HFF-Myc (cell line): ENCODE measurements at regions not wholly inside any gene's neighbourhood (a gene's known extent, or its start where the extent isn't known, plus 50 kb on each side); places are given as distances from the start of the nearest gene placed in this dataset.
"Not testable (repeated sequence)": the region's sequence is repeated elsewhere in the genome, so short reads cannot be mapped to it uniquely, and the experiment has no call there.

Experiments
- DNase-seq: peaks from one replicate; pipeline ENCODE4 v3.0.0-alpha.2; 2011; ENCODE audit warnings: low read depth; ENCODE audit errors: extremely low read depth
- H3K4me3 ChIP-seq: replicated peaks from 2 replicates; pipeline ENCODE4 v1.5.1; 2011; ENCODE audit warnings: low read depth, mild to moderate bottlenecking, control low read depth, low read length
- TF ChIP-seq, protein P1 (sequence below): IDR thresholded peaks from 2 replicates; pipeline ENCODE4 v1.5.1; 2012; ENCODE audit warnings: mild to moderate bottlenecking, low read depth, low read length, control low read depth; ENCODE audit errors: missing control alignments

DNA sequence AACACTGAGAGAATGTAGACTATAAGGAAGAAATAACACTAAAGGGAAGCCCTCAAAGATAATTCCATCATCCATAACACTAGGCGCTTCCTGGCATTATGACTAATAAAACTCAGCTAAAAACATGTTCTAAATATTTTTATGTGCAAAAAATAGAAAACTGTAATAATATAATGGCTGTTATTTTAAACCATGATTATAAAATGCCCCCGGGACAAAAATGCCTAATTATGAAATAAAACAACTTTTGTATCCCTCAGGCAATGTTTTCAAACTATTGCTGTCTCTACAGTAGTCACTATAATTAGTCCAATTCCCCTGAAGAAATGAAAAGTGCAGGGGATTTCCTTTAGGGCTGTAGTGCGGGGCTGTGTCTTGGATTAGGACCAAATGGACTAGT is 242.4 kb downstream of the RNF144B start:
- no peak overlapping the region for H3K4me3 ChIP-seq
- TF ChIP-seq, protein P1, sequence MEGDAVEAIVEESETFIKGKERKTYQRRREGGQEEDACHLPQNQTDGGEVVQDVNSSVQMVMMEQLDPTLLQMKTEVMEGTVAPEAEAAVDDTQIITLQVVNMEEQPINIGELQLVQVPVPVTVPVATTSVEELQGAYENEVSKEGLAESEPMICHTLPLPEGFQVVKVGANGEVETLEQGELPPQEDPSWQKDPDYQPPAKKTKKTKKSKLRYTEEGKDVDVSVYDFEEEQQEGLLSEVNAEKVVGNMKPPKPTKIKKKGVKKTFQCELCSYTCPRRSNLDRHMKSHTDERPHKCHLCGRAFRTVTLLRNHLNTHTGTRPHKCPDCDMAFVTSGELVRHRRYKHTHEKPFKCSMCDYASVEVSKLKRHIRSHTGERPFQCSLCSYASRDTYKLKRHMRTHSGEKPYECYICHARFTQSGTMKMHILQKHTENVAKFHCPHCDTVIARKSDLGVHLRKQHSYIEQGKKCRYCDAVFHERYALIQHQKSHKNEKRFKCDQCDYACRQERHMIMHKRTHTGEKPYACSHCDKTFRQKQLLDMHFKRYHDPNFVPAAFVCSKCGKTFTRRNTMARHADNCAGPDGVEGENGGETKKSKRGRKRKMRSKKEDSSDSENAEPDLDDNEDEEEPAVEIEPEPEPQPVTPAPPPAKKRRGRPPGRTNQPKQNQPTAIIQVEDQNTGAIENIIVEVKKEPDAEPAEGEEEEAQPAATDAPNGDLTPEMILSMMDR, result no peak
- DNase-seq, result no peak

DNA sequence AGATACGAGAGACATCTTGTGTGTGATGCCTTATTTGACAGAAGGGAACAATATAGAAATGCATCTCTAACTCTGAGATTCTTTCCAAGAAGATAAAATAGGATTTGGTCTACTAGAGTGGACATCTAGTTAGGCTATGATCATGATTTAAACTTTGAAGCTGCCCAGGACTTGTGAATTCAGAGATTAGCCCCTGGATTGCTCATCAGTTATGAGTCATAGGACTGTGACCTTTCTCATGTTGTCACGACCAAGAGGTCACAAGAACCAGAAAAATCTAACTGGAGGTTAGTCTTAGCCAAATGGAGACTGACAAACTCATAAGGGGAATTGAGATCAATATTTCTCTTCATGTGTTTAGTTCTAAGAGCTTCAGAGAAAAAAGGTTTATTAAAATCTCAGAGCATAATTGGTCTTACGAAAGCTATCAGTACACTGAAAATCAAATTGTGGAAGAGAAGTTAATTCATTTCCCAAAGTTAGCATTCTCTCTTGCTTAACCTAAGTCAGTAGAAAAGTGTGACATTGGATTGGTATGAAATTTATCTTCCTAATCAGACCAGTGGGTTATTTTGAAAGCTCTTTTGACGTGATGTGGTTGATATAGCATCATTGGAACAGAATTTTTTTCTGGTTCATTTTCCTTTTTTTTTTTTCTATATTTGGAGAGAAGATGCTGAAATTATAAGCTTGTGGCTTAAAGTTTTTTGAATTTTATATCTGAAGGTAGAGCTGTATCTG is 245.7 kb downstream of the RNF144B start:
- no peak overlapping the region for H3K4me3 ChIP-seq
- DNase-seq, result peak; percentile 2
- TF ChIP-seq, protein P1, result no peak

DNA sequence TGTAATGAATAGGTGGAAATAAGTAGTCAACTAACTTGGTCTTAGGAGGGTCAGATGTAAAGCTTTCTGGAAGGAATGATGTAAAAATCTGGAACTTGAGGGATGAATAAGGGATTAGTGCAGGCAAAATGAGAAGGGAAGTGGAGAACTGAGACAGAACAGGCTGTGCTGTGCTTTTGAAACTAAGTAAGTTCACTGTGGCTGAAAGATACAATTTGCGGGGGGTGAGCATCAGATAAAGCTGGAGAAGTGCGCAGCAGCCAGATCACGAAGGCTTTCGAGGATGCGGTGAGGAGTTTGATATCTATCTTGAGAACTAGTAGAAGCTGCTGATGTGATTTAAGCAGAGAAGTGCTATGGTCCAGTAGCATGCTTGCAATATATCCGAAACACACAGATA is 247.8 kb downstream of the RNF144B start:
- no peak for DNase-seq
- TF ChIP-seq, protein P1, result no peak
- H3K4me3 ChIP-seq, result no peak overlapping the region

DNA sequence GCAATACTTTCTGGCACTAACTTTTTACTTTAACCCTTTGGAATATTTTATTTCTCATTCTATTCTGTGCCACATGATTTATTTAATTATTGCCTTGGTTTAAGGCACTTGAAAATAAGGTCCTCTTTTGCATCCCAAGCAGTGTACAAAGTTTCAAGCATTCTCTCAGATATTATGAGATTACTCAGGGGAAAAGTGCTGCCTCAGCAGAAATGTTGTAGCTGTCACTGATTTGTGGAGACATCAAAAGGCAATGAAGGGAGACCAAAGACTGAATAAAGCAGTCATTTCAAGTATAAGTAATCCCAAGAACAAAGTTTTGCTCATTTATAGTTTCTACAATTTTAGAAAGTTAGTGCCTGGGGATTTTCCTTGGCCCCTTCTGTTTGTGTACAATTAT is 253.0 kb downstream of the RNF144B start:
- H3K4me3 ChIP-seq, result no peak overlapping the region
- no peak for DNase-seq
- TF ChIP-seq, protein P1, result no peak

DNA sequence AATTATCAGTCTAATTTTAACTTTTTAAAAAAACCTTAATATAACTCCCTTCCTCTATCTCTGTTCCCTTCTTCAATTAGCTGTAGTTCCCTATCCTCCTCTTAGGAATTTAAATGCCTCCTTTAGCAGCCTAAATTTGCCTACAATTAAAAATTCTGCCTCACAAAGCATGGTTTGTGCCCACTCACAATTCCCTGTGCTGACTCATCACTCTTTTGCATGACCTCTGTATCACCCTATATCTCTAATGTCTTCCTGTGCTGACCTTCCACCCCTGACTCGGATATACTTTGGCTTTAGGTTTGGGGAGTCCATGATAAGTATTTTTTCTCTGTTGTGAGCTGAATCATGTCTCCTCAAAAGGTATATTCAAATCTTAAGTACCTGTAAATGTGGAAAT is 253.6 kb downstream of the RNF144B start:
- TF ChIP-seq, protein P1, result no peak
- no peak overlapping the region for H3K4me3 ChIP-seq
- DNase-seq, result no peak

DNA sequence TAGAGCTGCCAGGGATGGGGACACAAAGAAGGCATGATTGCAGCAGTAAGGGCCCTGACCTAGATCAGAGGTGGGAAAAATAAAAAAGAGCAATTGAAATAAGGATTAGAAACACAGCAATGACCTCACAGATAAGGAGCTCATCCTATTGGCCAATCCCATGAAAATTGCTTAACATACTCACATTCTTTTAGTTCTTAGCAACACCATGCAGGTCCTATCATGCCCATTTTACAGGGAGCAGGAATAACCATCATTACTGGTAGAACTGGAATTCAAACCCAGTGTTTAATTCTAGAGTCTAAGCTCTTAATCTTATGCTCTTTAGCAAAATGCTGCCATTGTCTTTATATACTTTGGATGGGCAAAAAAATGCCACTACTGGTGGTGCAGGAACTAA is 267.7 kb downstream of the RNF144B start:
- no peak for DNase-seq
- TF ChIP-seq, protein P1, result no peak
- no peak overlapping the region for H3K4me3 ChIP-seq

DNA sequence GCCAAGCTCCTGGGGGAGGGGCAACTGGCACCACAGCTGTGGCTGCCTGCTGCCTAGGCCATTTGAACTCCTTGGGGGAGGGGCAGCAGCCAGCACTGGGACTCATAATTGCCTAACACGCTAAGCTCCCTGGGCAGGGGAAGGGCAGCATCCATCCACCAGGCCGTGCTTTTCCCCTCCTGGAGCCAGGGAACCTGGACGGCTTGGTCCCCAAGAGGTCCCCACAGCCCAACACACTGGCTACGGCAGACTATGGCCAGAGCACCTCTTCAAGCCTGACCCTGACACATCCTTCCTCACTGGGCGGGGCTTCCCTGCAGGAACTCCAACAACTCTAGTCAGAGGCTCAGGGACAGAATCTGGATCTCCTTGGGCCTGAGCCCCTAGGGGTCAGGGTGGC is 269.4 kb downstream of the RNF144B start:
- no peak overlapping the region for H3K4me3 ChIP-seq
- TF ChIP-seq, protein P1, result no peak
- DNase-seq, result no peak

DNA sequence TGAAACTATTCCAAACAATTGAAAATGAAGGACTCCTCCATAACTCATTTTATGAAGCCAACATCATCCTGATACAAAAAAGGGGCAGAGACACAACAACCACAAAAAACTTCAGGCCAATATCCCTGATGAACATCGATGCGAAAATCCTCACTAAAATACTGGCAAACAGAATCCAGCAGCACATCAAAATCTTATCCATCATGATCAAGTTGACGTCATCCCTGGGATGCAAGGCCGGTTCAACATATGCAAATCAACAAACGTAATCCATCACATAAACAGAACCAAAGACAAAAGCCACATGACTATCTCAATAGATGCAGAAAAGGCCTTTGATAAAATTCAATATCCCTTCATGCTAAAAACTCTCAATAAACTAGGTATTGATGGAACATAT is 272.8 kb downstream of the RNF144B start:
- not testable (repeated sequence) for H3K4me3 ChIP-seq, DNase-seq
